HT1080 (cell line): ENCODE measurements at regions not wholly inside any gene's neighbourhood (a gene's known extent, or its start where the extent isn't known, plus 50 kb on each side); places are given as distances from the start of the nearest gene placed in this dataset.

Experiments used
- DNase-seq: peaks from one replicate; pipeline ENCODE4 v3.0.0-alpha.2; 2015; ENCODE audit warnings: low read depth

GRCh38 chr12:98259693-98260092 is 255.7 kb upstream of the TMPO start:
- DNase-seq = no peak

- DNase-seq = no peak
Measured at GRCh38 chr12:98260276-98260675, 255.1 kb upstream of the TMPO start.

GRCh38 chr12:98262902-98263301 is 252.5 kb upstream of the TMPO start:
- no peak for DNase-seq

GRCh38 chr12:98274430-98275130 is 240.8 kb upstream of the TMPO start:
- no peak for DNase-seq

- no peak for DNase-seq
Measured at GRCh38 chr12:98275131-98275475, 240.3 kb upstream of the TMPO start.

- DNase-seq = no peak
Measured at GRCh38 chr12:98280152-98280551, 235.2 kb upstream of the TMPO start.

GRCh38 chr12:98280621-98281020 is 234.8 kb upstream of the TMPO start:
- DNase-seq = no peak

- no peak for DNase-seq
Measured at GRCh38 chr12:98291828-98292227, 223.6 kb upstream of the TMPO start.

GRCh38 chr12:98294051-98294805 is 221.2 kb upstream of the TMPO start:
- DNase-seq = no peak

- no peak for DNase-seq
Measured at GRCh38 chr12:98295681-98296080, 219.7 kb upstream of the TMPO start.

- DNase-seq = no peak
Measured at GRCh38 chr12:98296462-98297079, 218.8 kb upstream of the TMPO start.

- no peak for DNase-seq
Measured at GRCh38 chr12:98297538-98297937, 217.9 kb upstream of the TMPO start.

GRCh38 chr12:98308141-98308540 is 207.2 kb upstream of the TMPO start:
- no peak for DNase-seq

- no peak for DNase-seq
Measured at GRCh38 chr12:98317939-98318899, 197.2 kb upstream of the TMPO start.

- DNase-seq = no peak
Measured at GRCh38 chr12:98319716-98320425, 195.5 kb upstream of the TMPO start.

GRCh38 chr12:98325003-98325402 is 190.4 kb upstream of the TMPO start:
- DNase-seq = no peak

GRCh38 chr12:98328467-98328866 is 186.9 kb upstream of the TMPO start:
- no peak for DNase-seq

- DNase-seq = no peak
Measured at GRCh38 chr12:98329589-98329988, 185.8 kb upstream of the TMPO start.

- DNase-seq = no peak
Measured at GRCh38 chr12:98332642-98333041, 182.7 kb upstream of the TMPO start.

GRCh38 chr12:98334768-98335167 is 180.6 kb upstream of the TMPO start:
- DNase-seq = no peak

- no peak for DNase-seq
Measured at GRCh38 chr12:98341026-98341425, 174.4 kb upstream of the TMPO start.
